ENCODE measurements at regions not wholly inside any gene's neighbourhood (a gene's known extent, or its start where the extent isn't known, plus 50 kb on each side); places are given as distances from the start of the nearest gene placed in this dataset.
"Not testable (repeated sequence)": the region's sequence is repeated elsewhere in the genome, so short reads cannot be mapped to it uniquely, and the experiment has no call there.

DNA sequence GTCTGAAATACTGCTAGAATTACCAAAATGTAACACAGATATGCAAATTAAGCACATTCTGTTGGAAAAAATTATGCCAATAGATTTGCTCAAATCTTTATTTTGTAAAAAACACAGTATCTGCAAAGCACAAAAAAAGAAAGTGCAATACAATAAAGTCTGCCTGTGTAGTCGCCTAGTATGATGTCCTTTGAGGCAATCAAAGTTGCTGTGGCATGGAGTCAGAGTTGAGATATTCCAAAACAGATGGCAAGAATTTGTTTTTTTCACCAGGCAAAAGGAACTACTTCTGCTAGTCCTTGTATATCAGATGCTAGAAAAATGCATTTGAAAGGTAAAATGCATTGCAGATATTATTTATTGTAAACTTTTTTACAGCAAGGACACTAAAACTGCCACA lies 531.3 kb upstream of the TMEFF2 start:
- H3K4me1 ChIP-seq (ENCODE audit: control insufficient read depth in 1 of 2, insufficient read depth in 2 of 2, low read length in 2 of 2) = no peaks in the 10 kb centered on the region
- H3K36me3 ChIP-seq (ENCODE audit: control insufficient read depth in 1 of 2, insufficient read depth in 2 of 2, low read length in 2 of 2) = no peaks in the 10 kb centered on the region
- no peaks in the 10 kb centered on the region for H3K27me3 ChIP-seq (ENCODE audit: control insufficient read depth in 1 of 2, insufficient read depth in 2 of 2, low read length in 2 of 2)
- H3K9me3 ChIP-seq (ENCODE audit: control insufficient read depth in 1 of 2, low read length in 2 of 2) = no peaks in the 10 kb centered on the region
- no peak overlapping the region for H3K27ac ChIP-seq (ENCODE audit: low read depth, low read length)
- H3K9ac ChIP-seq (ENCODE audit: low read depth in 1 of 2, low read length in 2 of 2) = no peak overlapping the region
- H3K4me3 ChIP-seq (ENCODE audit: low read depth in 1 of 2, low read length in 2 of 2) = no peak overlapping the region

DNA sequence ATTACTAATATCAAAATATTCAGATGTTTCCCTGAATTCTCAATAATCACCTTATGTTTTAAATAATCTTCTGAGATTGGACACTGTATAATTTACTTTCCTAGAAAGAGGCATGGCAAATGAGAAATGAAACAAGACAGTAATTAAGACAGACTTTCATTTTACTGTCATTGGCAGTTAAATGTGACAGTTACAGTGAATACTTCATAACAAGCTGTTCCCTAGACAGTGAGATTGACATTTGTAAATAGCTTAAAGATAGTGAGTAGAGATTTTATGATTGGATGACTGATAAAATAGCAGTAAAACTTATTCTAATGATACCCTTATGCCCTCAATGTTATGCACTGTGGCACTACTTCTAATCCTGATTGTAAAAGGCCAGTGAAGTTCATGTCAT lies 524.9 kb upstream of the TMEFF2 start:
- no peak overlapping the region for H3K27ac ChIP-seq (ENCODE audit: low read depth, low read length)
- H3K4me3 ChIP-seq (ENCODE audit: low read depth in 1 of 2, low read length in 2 of 2) = no peak overlapping the region
- no peak overlapping the region for H3K9ac ChIP-seq (ENCODE audit: low read depth in 1 of 2, low read length in 2 of 2)
- no peaks in the 10 kb centered on the region for H3K27me3 ChIP-seq (ENCODE audit: control insufficient read depth in 1 of 2, insufficient read depth in 2 of 2, low read length in 2 of 2)
- no peaks in the 10 kb centered on the region for H3K4me1 ChIP-seq (ENCODE audit: control insufficient read depth in 1 of 2, insufficient read depth in 2 of 2, low read length in 2 of 2)
- no peaks in the 10 kb centered on the region for H3K9me3 ChIP-seq (ENCODE audit: control insufficient read depth in 1 of 2, low read length in 2 of 2)
- H3K36me3 ChIP-seq (ENCODE audit: control insufficient read depth in 1 of 2, insufficient read depth in 2 of 2, low read length in 2 of 2) = no peaks in the 10 kb centered on the region

DNA sequence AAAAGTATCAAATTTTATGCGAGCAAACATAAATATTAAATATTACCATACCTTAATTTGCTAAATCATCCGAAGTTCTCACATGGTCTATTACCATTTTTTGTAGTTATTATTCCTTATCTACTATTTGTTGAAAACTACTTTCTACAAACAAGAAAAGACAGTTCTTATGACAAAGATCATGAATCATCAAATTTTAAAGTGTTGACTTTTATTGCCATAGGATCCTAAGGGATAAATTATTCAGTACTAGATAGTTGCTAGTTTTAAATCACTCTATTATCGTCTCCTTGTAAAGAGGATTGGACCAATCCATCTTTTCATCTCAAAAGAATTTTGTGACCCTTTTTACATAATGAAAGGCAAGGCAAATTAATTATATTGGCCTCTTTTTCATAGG lies 523.6 kb upstream of the TMEFF2 start:
- H3K4me3 ChIP-seq (ENCODE audit: low read depth in 1 of 2, low read length in 2 of 2) = no peak overlapping the region
- H3K9ac ChIP-seq (ENCODE audit: low read depth in 1 of 2, low read length in 2 of 2) = no peak overlapping the region
- no peak overlapping the region for H3K27ac ChIP-seq (ENCODE audit: low read depth, low read length)
- no peaks in the 10 kb centered on the region for H3K4me1 ChIP-seq (ENCODE audit: control insufficient read depth in 1 of 2, insufficient read depth in 2 of 2, low read length in 2 of 2)
- no peaks in the 10 kb centered on the region for H3K27me3 ChIP-seq (ENCODE audit: control insufficient read depth in 1 of 2, insufficient read depth in 2 of 2, low read length in 2 of 2)
- no peaks in the 10 kb centered on the region for H3K36me3 ChIP-seq (ENCODE audit: control insufficient read depth in 1 of 2, insufficient read depth in 2 of 2, low read length in 2 of 2)
- no peaks in the 10 kb centered on the region for H3K9me3 ChIP-seq (ENCODE audit: control insufficient read depth in 1 of 2, low read length in 2 of 2)

DNA sequence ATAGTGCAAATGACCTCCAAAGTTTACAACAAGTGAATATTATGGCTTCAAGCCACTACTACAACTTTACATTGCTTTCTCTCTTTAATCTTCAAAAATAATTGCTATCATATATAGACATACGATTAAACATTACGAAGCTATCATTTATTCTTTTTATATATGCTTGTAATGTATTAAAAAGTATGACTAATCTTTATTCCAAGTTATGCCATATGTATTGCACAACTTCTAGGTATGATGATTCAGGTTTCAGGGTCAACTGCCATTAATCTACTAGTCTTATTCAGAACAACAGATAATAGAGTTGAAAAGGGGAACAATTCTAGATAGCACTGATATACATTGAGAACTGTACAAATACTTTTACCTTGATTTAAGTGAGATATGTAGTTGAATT lies 506.2 kb upstream of the TMEFF2 start:
- H3K27ac ChIP-seq (ENCODE audit: low read depth, low read length) = no peak overlapping the region
- H3K36me3 ChIP-seq (ENCODE audit: control insufficient read depth in 1 of 2, insufficient read depth in 2 of 2, low read length in 2 of 2) = no peaks in the 10 kb centered on the region
- no peak overlapping the region for H3K4me3 ChIP-seq (ENCODE audit: low read depth in 1 of 2, low read length in 2 of 2)
- no peak overlapping the region for H3K9ac ChIP-seq (ENCODE audit: low read depth in 1 of 2, low read length in 2 of 2)
- H3K9me3 ChIP-seq (ENCODE audit: control insufficient read depth in 1 of 2, low read length in 2 of 2) = no peaks in the 10 kb centered on the region
- H3K4me1 ChIP-seq (ENCODE audit: control insufficient read depth in 1 of 2, insufficient read depth in 2 of 2, low read length in 2 of 2) = no peaks in the 10 kb centered on the region
- no peaks in the 10 kb centered on the region for H3K27me3 ChIP-seq (ENCODE audit: control insufficient read depth in 1 of 2, insufficient read depth in 2 of 2, low read length in 2 of 2)

DNA sequence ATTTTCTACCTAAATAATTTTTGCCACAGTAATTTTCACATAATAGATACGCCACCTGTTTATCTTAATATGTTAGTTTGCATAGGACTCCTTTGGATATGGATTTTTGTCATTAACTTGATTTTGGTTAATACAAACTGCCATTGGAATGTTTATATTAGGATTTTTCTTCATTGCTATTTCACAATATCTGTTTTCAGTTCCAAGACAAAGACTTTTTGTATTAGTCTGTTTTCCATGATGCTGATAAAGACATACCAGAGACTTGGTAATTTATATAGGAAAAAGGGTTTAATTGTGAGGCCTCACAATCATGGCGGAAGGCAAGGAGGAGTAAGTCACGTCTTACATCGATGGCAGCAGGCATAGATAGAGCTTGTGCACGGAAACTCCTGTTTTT lies 503.1 kb upstream of the TMEFF2 start:
- Histone ChIP-seq H3K36me3 (ENCODE audit: control insufficient read depth in 1 of 2, insufficient read depth in 2 of 2, low read length in 2 of 2) (no peaks in the 10 kb centered on the region), H3K9me3 (ENCODE audit: control insufficient read depth in 1 of 2, low read length in 2 of 2) (no peaks in the 10 kb centered on the region), H3K27ac (ENCODE audit: low read depth, low read length) (no peak overlapping the region), H3K9ac (ENCODE audit: low read depth in 1 of 2, low read length in 2 of 2) (no peak overlapping the region), H3K27me3 (ENCODE audit: control insufficient read depth in 1 of 2, insufficient read depth in 2 of 2, low read length in 2 of 2) (no peaks in the 10 kb centered on the region), H3K4me1 (ENCODE audit: control insufficient read depth in 1 of 2, insufficient read depth in 2 of 2, low read length in 2 of 2) (no peaks in the 10 kb centered on the region), H3K4me3 (ENCODE audit: low read depth in 1 of 2, low read length in 2 of 2) (no peak overlapping the region)

DNA sequence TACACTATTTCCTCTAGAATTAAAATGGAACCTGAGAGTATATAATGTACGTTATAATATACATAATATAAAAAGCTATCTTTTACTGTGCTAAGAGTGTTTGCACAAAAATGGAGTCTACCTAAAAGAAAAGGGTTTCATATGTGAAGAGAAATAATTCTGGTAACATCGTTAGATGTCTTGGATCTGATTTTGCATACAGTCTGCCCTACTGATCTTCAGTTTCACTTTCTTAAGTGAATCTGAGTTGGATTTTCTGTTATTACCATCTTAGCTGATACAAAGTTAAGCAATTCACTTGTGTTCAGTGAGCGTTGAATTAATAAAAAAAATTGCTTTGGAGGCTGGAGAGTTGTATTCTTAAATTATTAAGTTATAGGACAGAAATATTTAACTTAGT lies 502.1 kb upstream of the TMEFF2 start:
- Histone ChIP-seq H3K27ac (ENCODE audit: low read depth, low read length) (no peak overlapping the region), H3K9me3 (ENCODE audit: control insufficient read depth in 1 of 2, low read length in 2 of 2) (no peaks in the 10 kb centered on the region), H3K27me3 (ENCODE audit: control insufficient read depth in 1 of 2, insufficient read depth in 2 of 2, low read length in 2 of 2) (no peaks in the 10 kb centered on the region)

DNA sequence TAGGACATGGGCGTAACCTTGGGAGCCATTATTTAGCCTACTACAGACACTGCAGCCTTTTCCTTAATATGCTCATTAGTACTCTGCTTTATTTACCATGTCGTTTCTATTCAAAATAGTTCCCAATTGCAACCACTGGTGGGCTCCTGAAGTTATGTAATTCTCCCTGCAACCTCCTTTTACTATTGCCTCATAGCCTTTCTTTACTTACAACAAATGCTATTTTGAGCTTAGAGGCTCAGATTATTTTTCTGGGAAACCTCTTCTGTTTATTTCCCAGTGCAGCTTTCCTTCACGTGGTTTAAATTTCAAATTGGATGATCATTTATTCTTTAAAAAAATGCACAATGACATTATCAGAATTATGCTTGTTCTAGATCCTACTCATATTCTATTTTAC lies 492.3 kb upstream of the TMEFF2 start:
- Histone ChIP-seq H3K27ac (ENCODE audit: low read depth, low read length) (no peak overlapping the region), H3K9me3 (ENCODE audit: control insufficient read depth in 1 of 2, low read length in 2 of 2) (peaks cover 0 to 4% of the 10 kb centered on the region in 2 donors), H3K27me3 (ENCODE audit: control insufficient read depth in 1 of 2, insufficient read depth in 2 of 2, low read length in 2 of 2) (no peaks in the 10 kb centered on the region), H3K4me1 (ENCODE audit: control insufficient read depth in 1 of 2, insufficient read depth in 2 of 2, low read length in 2 of 2) (no peaks in the 10 kb centered on the region), H3K4me3 (ENCODE audit: low read depth in 1 of 2, low read length in 2 of 2) (no peak overlapping the region), H3K9ac (ENCODE audit: low read depth in 1 of 2, low read length in 2 of 2) (no peak overlapping the region), H3K36me3 (ENCODE audit: control insufficient read depth in 1 of 2, insufficient read depth in 2 of 2, low read length in 2 of 2) (no peaks in the 10 kb centered on the region)

More for the DNA sequence above, 502.1 kb upstream of the TMEFF2 start:
- H3K36me3 ChIP-seq (ENCODE audit: control insufficient read depth in 1 of 2, insufficient read depth in 2 of 2, low read length in 2 of 2) = no peaks in the 10 kb centered on the region
- no peak overlapping the region for H3K9ac ChIP-seq (ENCODE audit: low read depth in 1 of 2, low read length in 2 of 2)
- no peaks in the 10 kb centered on the region for H3K4me1 ChIP-seq (ENCODE audit: control insufficient read depth in 1 of 2, insufficient read depth in 2 of 2, low read length in 2 of 2)
- peak overlapping the region in 1 of 2 donors; percentile 22 for H3K4me3 ChIP-seq (ENCODE audit: low read depth in 1 of 2, low read length in 2 of 2)

DNA sequence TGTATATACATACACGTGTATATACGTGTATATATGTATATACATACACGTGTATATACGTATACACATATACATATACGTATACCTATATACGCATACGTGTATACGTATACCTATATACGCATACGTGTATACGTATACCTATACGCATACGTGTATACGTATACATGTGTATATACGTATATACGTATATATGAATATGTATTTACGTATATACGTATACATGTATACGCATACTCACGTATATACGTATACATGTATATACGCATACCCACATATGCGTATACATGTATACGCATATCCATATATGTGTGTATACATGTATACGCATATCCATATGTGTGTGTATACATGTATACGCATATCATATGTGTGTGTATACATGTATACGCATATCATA lies 487.8 kb upstream of the TMEFF2 start:
- H3K4me3 ChIP-seq (ENCODE audit: low read depth in 1 of 2, low read length in 2 of 2); H3K27me3 ChIP-seq (ENCODE audit: control insufficient read depth in 1 of 2, insufficient read depth in 2 of 2, low read length in 2 of 2); H3K4me1 ChIP-seq (ENCODE audit: control insufficient read depth in 1 of 2, insufficient read depth in 2 of 2, low read length in 2 of 2); H3K9ac ChIP-seq (ENCODE audit: low read depth in 1 of 2, low read length in 2 of 2); H3K9me3 ChIP-seq (ENCODE audit: control insufficient read depth in 1 of 2, low read length in 2 of 2); H3K27ac ChIP-seq (ENCODE audit: low read depth, low read length); H3K36me3 ChIP-seq (ENCODE audit: control insufficient read depth in 1 of 2, insufficient read depth in 2 of 2, low read length in 2 of 2): not testable (repeated sequence)

DNA sequence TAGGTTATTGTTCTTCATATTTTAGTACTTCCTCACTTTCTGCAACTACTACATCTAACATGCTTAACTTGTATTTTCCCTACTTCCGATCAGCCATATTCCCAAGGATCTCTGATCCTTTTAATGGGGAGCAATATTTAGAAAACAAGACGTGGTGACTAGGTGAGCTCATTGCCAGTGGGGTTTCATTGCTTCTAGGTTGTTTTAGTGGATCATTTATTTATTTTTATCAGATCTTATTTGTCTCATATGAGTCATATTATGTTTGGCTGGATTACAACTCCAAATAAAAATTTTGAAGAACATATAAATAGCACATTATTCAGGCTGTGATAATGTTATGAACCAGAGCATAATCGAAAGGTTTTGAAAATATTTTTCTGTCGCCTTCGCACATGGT lies 480.9 kb upstream of the TMEFF2 start:
- Histone ChIP-seq H3K27me3 (ENCODE audit: control insufficient read depth in 1 of 2, insufficient read depth in 2 of 2, low read length in 2 of 2) (no peaks in the 10 kb centered on the region), H3K4me1 (ENCODE audit: control insufficient read depth in 1 of 2, insufficient read depth in 2 of 2, low read length in 2 of 2) (no peaks in the 10 kb centered on the region), H3K27ac (ENCODE audit: low read depth, low read length) (no peak overlapping the region), H3K4me3 (ENCODE audit: low read depth in 1 of 2, low read length in 2 of 2) (no peak overlapping the region), H3K9me3 (ENCODE audit: control insufficient read depth in 1 of 2, low read length in 2 of 2) (no peaks in the 10 kb centered on the region), H3K9ac (ENCODE audit: low read depth in 1 of 2, low read length in 2 of 2) (no peak overlapping the region), H3K36me3 (ENCODE audit: control insufficient read depth in 1 of 2, insufficient read depth in 2 of 2, low read length in 2 of 2) (no peaks in the 10 kb centered on the region)

DNA sequence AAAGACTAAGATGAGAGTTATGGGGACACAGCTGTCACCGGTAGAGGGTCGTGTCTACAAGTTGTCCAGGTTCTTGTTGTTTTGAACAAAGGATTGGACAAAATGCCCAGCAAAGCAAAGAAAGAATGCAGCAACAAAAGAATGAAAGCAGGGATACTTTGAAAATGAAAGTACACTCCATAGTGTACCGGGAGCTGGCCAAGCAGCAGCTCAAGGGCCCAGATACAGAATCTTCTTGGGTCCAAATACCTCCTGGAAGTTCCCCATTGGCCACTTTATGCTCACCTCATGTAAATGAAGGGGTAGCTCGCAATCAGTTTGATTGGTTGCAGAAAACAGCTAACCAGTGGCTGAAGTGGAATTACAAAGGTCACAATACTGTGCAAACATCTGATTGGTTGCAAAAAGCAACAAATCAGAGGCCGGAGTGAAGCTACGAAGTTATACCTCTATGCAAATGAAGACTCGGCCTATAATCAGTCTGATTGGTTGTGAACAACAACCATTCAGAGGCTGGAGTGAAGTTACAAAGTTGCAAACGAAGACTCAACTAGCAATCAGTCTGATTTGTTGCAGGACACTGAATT lies 474.9 kb upstream of the TMEFF2 start:
- H3K27me3 ChIP-seq (ENCODE audit: control insufficient read depth in 1 of 2, insufficient read depth in 2 of 2, low read length in 2 of 2) = no peaks in the 10 kb centered on the region
- no peak overlapping the region for H3K4me3 ChIP-seq (ENCODE audit: low read depth in 1 of 2, low read length in 2 of 2)
- no peaks in the 10 kb centered on the region for H3K36me3 ChIP-seq (ENCODE audit: control insufficient read depth in 1 of 2, insufficient read depth in 2 of 2, low read length in 2 of 2)
- no peaks in the 10 kb centered on the region for H3K4me1 ChIP-seq (ENCODE audit: control insufficient read depth in 1 of 2, insufficient read depth in 2 of 2, low read length in 2 of 2)
- H3K27ac ChIP-seq (ENCODE audit: low read depth, low read length) = no peak overlapping the region
- H3K9ac ChIP-seq (ENCODE audit: low read depth in 1 of 2, low read length in 2 of 2) = no peak overlapping the region
- H3K9me3 ChIP-seq (ENCODE audit: control insufficient read depth in 1 of 2, low read length in 2 of 2) = no peaks in the 10 kb centered on the region

DNA sequence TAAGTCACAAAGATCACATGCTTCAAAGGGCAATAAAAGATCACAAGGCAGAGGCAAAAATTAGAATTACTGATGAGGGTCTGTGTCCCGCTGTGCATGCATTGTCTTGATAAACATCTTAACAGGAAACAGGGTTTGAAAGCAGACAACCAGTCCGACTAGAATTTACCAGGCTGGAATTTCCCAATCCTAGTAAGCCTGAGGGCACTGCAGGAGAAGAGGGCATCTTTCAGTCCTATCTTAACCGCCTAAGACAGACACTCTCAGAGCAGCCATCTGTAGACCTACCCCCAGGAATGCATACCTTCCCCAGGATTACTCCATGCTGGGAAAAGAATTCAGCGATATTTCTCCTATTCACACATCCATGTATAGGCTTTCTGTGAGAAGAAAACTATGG lies 465.8 kb upstream of the TMEFF2 start:
- not testable (repeated sequence) for H3K4me3 ChIP-seq (ENCODE audit: low read depth in 1 of 2, low read length in 2 of 2); H3K36me3 ChIP-seq (ENCODE audit: control insufficient read depth in 1 of 2, insufficient read depth in 2 of 2, low read length in 2 of 2); H3K9ac ChIP-seq (ENCODE audit: low read depth in 1 of 2, low read length in 2 of 2); H3K9me3 ChIP-seq (ENCODE audit: control insufficient read depth in 1 of 2, low read length in 2 of 2); H3K27me3 ChIP-seq (ENCODE audit: control insufficient read depth in 1 of 2, insufficient read depth in 2 of 2, low read length in 2 of 2); H3K27ac ChIP-seq (ENCODE audit: low read depth, low read length); H3K4me1 ChIP-seq (ENCODE audit: control insufficient read depth in 1 of 2, insufficient read depth in 2 of 2, low read length in 2 of 2)

Measured in duodenal mucosa (tissue), 2 donors.